GM18907 (cell line): ENCODE measurements at regions not wholly inside any gene's neighbourhood (a gene's known extent, or its start where the extent isn't known, plus 50 kb on each side); places are given as distances from the start of the nearest gene placed in this dataset.
"Not testable (repeated sequence)": the region's sequence is repeated elsewhere in the genome, so short reads cannot be mapped to it uniquely, and the experiment has no call there.

Experiments used
- ATAC-seq: cut with Tn5 transposase; IDR thresholded peaks from one replicate; pipeline ENCODE4 v1.9.1; 2021; ENCODE audit warnings: mild to moderate bottlenecking, moderate library complexity; ENCODE audit not compliant: unreplicated experiment

DNA sequence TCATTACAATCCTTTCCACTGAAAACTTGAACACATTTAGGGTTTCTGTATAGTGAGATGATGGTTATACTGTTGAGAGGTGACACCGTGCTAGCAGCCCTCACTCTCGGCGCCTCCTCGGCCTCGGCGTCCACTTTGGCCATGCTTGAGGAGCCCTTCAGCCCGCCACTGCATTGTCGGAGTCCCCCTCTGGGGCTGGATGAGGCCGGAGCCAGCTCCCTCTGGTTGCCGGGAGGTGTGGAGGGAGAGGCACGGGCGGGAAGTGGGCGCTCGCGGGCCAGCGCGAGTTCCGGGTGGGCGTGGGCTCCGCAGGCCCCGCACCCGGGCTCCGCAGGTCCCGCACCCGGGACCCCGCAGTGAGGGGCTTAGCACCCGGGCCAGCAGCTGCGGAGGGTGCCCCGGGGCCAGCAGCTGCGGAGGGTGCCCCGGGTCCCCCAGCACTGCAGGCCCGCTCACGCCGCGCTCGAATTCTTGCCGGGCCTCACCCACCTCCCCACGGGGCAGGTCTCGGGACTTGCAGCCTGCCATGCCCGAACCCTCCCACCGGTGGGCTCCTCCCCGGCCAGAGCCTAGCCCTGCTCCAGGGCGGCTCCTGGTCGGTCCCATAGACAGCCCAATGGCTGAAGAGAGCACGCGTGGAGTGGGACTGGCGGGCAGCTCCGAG lies 145.9 kb upstream of the ZNF608 start:
- ATAC-seq, result no peak

DNA sequence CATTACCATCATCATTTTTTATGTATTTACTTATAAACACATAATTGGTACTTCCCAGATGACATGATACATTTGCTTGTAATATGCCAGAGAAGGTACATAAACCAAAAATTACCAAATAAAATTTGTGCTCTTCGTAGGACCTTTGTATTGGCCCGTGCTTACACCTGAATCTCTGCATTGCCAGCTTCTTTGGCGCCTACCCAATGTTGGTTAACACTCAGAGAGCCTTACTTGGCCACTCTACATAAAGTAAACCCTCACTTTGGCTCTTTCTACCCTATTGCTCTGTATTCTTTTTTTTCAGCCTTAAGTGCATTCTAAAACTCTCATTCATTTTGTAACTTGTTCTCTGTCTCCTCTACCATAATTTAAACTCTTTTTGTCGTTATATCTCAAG lies 148.1 kb upstream of the ZNF608 start:
- ATAC-seq, result no peak

- ATAC-seq, result no peak
Observed at GRCh38 chr5:124895236-124895635, 148.8 kb upstream of the ZNF608 start.

DNA sequence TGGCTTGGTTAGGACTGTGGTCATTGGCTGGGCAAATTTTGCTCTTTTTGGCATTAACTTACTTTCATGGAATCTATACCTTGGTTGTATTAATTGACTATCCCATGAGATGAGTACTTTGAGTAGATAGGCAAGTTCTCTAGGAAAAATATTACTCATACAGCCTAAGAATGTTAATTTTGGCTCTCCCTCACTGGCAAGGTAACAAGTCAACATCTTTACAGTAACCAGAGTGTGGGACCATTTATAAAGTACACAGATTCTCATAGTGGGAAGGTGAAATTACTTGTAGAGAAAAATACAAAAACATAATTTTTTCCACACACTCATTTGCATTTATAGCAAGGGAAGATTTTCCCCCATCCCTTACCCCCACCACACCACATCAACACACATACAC lies 154.6 kb upstream of the ZNF608 start:
- ATAC-seq, result no peak

DNA sequence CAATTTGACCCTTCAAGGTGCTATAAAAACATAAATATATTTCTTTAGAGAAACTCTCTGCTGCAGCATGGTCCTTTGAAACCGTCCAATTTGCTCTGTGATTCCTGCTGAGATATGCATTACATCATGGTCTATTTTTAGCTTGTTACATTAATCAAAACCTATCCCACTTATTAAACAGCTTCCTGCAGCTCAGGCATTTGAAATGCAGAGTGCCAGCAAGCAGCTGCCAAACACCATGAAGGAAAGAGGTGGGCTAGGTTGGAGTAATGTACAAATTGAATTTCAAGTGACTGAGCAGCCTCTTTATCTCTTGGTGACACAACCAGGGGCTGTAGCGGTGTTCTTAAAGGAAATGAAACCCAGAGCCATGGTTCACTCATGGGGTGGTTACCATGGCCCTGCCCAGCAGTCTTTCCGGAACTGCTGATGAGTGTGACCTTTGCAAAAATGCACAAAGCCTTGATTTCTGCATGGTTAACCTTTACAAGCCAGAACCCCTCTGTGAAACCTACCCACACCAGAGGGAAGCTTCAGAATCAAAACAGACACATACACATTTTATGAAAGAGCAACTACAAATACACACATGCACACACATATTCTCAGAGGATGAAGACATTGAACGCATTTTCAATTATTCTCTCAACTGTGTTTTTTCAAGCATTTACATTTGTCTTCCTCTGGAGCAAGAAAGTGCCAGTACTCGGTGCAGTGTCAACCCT lies 155.8 kb upstream of the ZNF608 start:
- peak; percentile 100 for ATAC-seq

GRCh38 chr5:124905256-124906130 lies 159.1 kb upstream of the ZNF608 start:
- ATAC-seq, result no peak

DNA sequence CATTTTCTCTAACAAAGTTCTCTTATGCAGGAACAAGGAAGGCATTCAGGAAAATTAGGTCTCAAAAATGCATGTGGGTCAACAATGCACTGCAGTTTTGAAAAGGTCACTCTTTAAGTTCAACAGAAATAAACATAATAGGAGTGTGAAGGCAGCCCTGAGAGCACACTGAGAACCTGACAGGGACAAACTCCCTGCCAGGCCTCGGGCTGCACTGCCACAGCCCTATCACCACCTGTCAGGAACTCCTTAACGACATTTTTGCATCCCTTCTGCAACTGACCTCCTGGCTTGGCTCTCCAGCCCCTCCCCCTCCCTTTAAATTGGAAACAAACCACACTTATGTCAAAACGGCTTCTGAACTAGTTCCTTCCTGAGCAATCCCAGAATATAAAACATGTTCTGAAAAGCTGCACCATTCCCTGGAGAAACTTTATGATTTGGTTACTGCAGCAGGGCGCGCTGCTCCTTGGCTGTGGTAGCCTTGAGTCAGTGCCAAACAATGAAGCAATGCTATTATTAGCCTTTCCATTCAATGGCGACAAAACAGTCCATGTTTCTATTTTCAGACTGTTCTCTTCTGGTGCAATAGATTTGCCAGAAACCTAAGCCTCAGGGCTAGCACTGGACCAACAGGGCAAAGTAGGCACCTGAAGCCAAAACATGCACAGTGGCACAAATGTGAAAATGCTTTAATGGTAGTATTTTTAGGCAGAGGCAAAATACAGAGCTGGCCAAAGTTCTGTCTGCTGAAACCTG lies 160.1 kb upstream of the ZNF608 start:
- ATAC-seq, result no peak

- no peak for ATAC-seq
Observed at GRCh38 chr5:124907098-124907644, 160.7 kb upstream of the ZNF608 start.

DNA sequence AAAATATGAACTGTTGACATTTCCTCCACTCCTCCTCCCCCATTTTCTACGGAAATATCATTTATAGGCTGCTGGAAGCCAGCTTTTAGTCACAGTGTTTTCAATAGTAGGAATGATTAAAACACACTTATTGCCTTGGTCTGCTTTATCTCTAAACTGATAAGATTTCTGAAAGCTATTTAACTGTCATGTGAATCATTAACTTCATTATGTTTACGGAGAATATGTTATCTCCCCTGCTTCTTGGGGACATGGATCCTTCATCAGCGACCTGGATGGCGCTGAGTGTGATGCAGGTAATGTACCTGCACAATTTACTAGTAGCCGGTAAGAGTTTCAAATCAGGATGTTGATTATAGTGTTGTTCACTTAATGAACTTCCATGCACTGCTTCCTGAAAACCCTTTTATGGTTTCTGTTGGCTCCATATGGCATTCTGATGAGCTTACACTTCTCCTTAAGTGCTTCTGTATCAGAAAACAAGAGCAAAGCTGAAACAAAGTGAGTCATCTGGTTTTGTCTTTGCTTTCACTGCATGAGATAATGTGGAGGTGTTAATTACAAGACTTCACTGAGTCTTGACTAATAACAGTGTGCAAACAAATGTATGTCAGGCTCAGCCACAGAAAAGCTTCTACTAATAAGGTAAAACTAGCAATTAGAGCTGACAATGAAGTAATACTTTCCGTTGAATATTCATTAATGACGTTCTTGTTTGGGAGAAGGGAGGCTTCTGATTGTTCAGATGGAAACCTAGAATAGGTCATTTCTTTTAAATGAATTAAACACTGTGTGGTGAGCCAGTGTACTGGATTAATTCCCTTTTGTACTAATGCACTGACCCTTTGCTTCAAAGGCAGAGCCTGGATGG lies 162.4 kb upstream of the ZNF608 start:
- peak; percentile 89 for ATAC-seq

DNA sequence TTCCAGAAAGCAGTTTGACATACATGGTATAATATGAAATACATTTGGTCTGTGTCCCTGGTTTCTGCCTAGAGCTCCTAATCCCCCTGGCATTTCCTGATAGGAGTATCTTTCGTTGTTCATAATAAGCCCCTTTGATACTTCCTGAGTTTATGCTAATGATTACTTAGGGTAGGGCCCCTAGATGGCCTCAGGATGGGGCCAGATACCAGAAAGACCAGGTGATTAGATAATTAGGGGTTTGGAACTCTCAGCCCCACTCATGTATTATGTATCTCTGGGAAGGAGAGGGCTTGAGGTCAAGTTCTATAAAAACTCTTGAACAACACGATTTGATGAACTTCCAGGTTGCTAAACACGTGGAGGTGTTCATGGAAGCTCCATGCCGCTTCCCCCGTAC lies 163.3 kb upstream of the ZNF608 start:
- ATAC-seq, result no peak

- ATAC-seq, result peak; percentile 38
Observed at GRCh38 chr5:124910354-124911016, 164.0 kb upstream of the ZNF608 start.

GRCh38 chr5:124912638-124913328 lies 166.3 kb upstream of the ZNF608 start:
- ATAC-seq, result no peak

DNA sequence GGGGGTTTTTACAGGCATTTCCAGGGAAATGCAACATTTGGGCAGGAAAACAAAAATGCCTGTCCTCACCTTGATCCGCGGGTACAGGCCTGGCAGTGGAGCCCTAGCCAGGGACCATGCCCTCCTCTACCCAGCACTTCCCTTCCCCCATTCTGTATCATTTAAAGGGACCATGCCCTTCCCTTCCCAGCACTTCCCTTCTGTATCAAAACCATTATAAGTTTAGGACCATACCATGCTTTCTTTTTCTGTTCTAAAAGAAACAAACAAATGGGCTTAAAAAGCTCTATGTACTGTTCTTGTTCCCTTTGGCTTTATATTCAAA lies 166.9 kb upstream of the ZNF608 start:
- ATAC-seq, result no peak

DNA sequence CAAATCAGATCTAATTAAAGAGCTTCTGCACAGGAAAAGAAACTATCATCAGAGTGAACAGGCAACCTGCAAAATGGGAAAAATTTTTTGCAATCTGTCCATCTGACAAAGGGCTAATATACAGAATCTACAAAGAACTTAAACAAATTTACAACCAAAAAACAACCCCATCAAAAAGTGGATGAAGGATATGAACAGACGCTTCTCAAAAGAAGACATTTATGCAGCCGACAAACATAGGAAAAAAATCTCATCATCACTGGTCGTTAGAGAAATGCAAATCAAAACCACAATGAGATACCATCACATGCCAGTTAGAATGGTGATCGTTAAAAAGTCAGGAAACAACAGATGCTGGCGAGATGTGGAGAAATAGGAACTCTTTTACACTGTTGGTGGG lies 169.9 kb upstream of the ZNF608 start:
- ATAC-seq, result not testable (repeated sequence)

DNA sequence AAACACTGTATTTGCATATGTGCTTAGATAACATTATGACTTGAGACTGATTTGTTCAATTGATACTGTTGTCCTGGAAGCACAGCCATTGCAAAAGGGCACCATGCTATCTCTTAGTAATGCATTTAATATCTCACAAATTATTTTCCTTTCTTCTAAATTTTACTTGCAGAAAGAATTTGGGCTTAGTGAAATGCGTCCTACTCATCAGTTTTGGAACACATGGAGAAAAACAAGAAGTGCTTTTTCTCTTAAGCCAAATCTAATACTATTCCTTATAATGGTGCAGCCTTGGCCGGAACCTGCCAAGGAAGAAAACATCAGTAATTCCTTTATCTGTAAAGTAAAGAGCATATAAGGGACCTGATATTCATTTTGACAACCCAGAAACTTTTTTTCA lies 172.2 kb upstream of the ZNF608 start:
- no peak for ATAC-seq

- ATAC-seq, result no peak
Observed at GRCh38 chr5:124919076-124919475, 172.6 kb upstream of the ZNF608 start.

DNA sequence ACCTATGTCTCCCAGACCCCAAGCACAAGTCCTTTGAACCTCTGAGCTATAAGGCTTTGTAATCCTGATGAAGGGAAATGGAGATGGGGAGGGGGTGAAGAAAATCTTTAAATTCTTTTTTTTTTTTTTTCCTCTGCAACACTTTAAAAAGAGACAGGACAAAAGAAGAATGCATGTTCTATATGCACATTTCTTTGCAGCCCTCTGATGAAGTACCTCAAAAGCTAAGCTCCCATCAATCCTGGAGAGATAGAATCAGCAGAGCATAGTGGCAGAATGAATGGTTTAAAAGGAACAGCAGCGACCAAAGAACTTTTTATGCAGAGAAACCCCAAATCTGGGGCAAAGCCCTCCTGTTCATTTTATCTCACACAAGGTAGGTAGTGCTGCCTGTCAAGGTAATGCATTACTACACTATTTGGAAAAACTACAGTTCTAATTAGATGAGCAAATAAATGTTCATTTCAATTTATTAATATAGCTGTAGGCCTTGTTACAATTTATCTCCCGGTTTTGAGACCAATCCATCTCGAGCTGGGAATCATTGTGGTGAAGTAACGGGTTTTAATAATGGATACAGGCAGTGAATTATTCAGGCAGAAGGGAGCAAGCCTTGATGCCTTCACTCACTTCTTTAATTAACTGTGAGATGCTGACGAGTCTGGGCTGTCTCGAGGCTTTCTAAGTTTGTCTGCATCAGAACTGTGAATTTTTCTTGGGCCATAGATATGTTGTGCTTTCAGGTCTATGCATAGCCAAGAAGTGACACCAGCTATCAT lies 173.5 kb upstream of the ZNF608 start:
- ATAC-seq, result no peak
